ENCODE measurements at regions not wholly inside any gene's neighbourhood (a gene's known extent, or its start where the extent isn't known, plus 50 kb on each side); places are given as distances from the start of the nearest gene placed in this dataset.

- H4K8ac ChIP-seq (ENCODE audit: extremely low read depth, insufficient read depth, low read length) = no peak overlapping the region
- H3K9ac ChIP-seq (replicated peaks in 1 of 4; ENCODE audit: extremely low read depth in 1 of 4, low read depth in 3 of 4, low read length in 3 of 4) = no peak overlapping the region
Measured at GRCh38 chr10:94149702-94150101, 156.0 kb downstream of the PLCE1 start.

More at GRCh38 chr10:94149702-94150101, 156.0 kb downstream of the PLCE1 start:
- no peak overlapping the region for H2BK12ac ChIP-seq (ENCODE audit: low read depth, low read length)
- no peak overlapping the region for H3K4me3 ChIP-seq (ENCODE audit: extremely low read depth in 1 of 4, insufficient read depth in 2 of 4, low read depth in 3 of 4, low read length in 4 of 4)
- no peak overlapping the region for H2BK20ac ChIP-seq (ENCODE audit: low read length)
- no peak for FAIRE-seq
- no peak overlapping the region for H4K91ac ChIP-seq (replicated peaks; ENCODE audit: insufficient read length, low read length)
- H2BK5ac ChIP-seq (ENCODE audit: low read depth, low read length) = no peak overlapping the region
- no peaks in the 10 kb centered on the region for H3K36me3 ChIP-seq (ENCODE audit: control insufficient read depth in 2 of 4, insufficient read depth in 4 of 4, low read length in 3 of 4)
- no peak overlapping the region for H3K18ac ChIP-seq (ENCODE audit: extremely low read depth, low read length)
- ChIA-PET POLR2A (ENCODE audit: partially characterized antibody) (no interaction called here), CTCF (ENCODE audit: partially characterized antibody) (no interaction called here)
- no peak overlapping the region for H2BK120ac ChIP-seq (replicated peaks; ENCODE audit: low read depth, low read length)
- H4K5ac ChIP-seq (ENCODE audit: insufficient read length, low read depth, low read length) = no peak overlapping the region
- no peak overlapping the region for H3K4ac ChIP-seq (replicated peaks; ENCODE audit: insufficient read length, low read depth, low read length)
- no peaks in the 10 kb centered on the region for H4K20me1 ChIP-seq (replicated peaks in 1 of 2; ENCODE audit: control insufficient read depth in 1 of 2, insufficient read depth in 2 of 2, low read length in 2 of 2)
- no peaks in the 10 kb centered on the region for H3K27me3 ChIP-seq (replicated peaks in 1 of 4; ENCODE audit: control insufficient read depth in 3 of 4, extremely low read depth in 1 of 4, insufficient read depth in 3 of 4, low read length in 3 of 4)
- DNase-seq (ENCODE audit: low read depth in 1 of 2, low spot score in 2 of 2) = no peak
- no peaks in the 10 kb centered on the region for H3K23me2 ChIP-seq (ENCODE audit: low read depth, low read length)
- WGBS, 2 experiments (ENCODE audit: extremely low coverage in 1 of 2, insufficient coverage in 1 of 2, insufficient read length in 1 of 2, insufficient replicate concordance in 2 of 2, low coverage in 1 of 2, low lambda C conversion rate in 2 of 2, missing lambda C conversion rate in 1 of 2) = 71% methylated on average over 2 of the region's 2 CpGs; no CpG with 5 or more reads in 1 of the 2 experiments
- no peak overlapping the region for H2BK15ac ChIP-seq (ENCODE audit: low read length)
- no peak overlapping the region for H3K56ac ChIP-seq (replicated peaks; ENCODE audit: insufficient read length, low read depth, low read length)
- no peak overlapping the region for H3K23ac ChIP-seq (ENCODE audit: insufficient read length)
- TF ChIP-seq ASH2L (IDR thresholded peaks at IDR 0.05; ENCODE audit: low read length) (no peak), CHD2 (IDR thresholded peaks at IDR 0.05; ENCODE audit: low read length) (no peak), SRF (IDR thresholded peaks at IDR 0.05; ENCODE audit: low read depth, low read length) (no peak), SIX5 (IDR thresholded peaks at IDR 0.05; ENCODE audit: low read depth, low read length) (no peak), RXRA (IDR thresholded peaks at IDR 0.05; ENCODE audit: insufficient read depth, low read depth, low read length) (no peak), RAD21 (IDR thresholded peaks at IDR 0.05 in 1 of 2, conservative IDR thresholded peaks at IDR 0.05 in 1 of 2; ENCODE audit: low read depth in 2 of 2, low read length in 2 of 2) (no peak), E2F6 (IDR thresholded peaks at IDR 0.05) (no peak)
- H3K9me3 ChIP-seq (ENCODE audit: insufficient read depth in 2 of 2, low read depth in 1 of 2, low read length in 1 of 2) = no peaks in the 10 kb centered on the region
- H3K4me2 ChIP-seq (ENCODE audit: insufficient read depth in 1 of 2, low read depth in 2 of 2, low read length in 2 of 2) = no peak overlapping the region
- H3K79me2 ChIP-seq (ENCODE audit: control insufficient read depth in 1 of 2, insufficient read depth in 2 of 2, low read length in 2 of 2) = no peaks in the 10 kb centered on the region
- H2AFZ ChIP-seq (ENCODE audit: low read length) = no peak overlapping the region
- H3K79me1 ChIP-seq (ENCODE audit: low read depth, low read length) = no peaks in the 10 kb centered on the region
- H3K4me1 ChIP-seq (replicated peaks in 1 of 4; ENCODE audit: control insufficient read depth in 3 of 4, insufficient read depth in 4 of 4, low read length in 3 of 4) = peaks cover 0 to 2% (median 0%) of the 10 kb centered on the region in 4 experiments; a peak in 1 of 7 replicates
- H2AK5ac ChIP-seq (ENCODE audit: low read depth, low read length) = no peak overlapping the region
- no peak overlapping the region for H3K27ac ChIP-seq (ENCODE audit: low read depth, low read length)
- no peak overlapping the region for H3K14ac ChIP-seq (ENCODE audit: insufficient read length)

Measured in H1 (cell line).